HEK293 (cell line): ENCODE measurements at regions not wholly inside any gene's neighbourhood (a gene's known extent, or its start where the extent isn't known, plus 50 kb on each side); places are given as distances from the start of the nearest gene placed in this dataset.

Experiments used
- CTCF ChIP-seq: fragments of 450-650 bp; formaldehyde crosslinking; IDR thresholded peaks from 2 replicates; pipeline ENCODE4 v1.5.1; 2016; ENCODE audit warnings: missing biosample characterization, missing genetic modification characterization
- GLIS1 ChIP-seq: fragments of 450-650 bp; formaldehyde crosslinking; IDR thresholded peaks from 2 replicates; pipeline ENCODE4 v1.5.1; 2016; ENCODE audit warnings: missing biosample characterization, missing genetic modification characterization
- KLF16 ChIP-seq: fragments of 450-650 bp; formaldehyde crosslinking; IDR thresholded peaks from 2 replicates; pipeline ENCODE4 v1.5.1; 2017; ENCODE audit warnings: missing biosample characterization, missing genetic modification characterization
- OVOL3 ChIP-seq: fragments of 450-650 bp; formaldehyde crosslinking; IDR thresholded peaks from 2 replicates; pipeline ENCODE4 v1.5.1; 2016; ENCODE audit warnings: missing biosample characterization, missing genetic modification characterization
- ZNF658 ChIP-seq: fragments of 450-650 bp; formaldehyde crosslinking; IDR thresholded peaks from 2 replicates; pipeline ENCODE4; 2016; ENCODE audit warnings: missing biosample characterization, missing genetic modification characterization
- TF ChIP-seq, protein P1 (sequence below): fragments of 450-650 bp; formaldehyde crosslinking; IDR thresholded peaks from 2 replicates; pipeline ENCODE4 v1.5.1; 2016; ENCODE audit warnings: missing biosample characterization, missing genetic modification characterization

DNA sequence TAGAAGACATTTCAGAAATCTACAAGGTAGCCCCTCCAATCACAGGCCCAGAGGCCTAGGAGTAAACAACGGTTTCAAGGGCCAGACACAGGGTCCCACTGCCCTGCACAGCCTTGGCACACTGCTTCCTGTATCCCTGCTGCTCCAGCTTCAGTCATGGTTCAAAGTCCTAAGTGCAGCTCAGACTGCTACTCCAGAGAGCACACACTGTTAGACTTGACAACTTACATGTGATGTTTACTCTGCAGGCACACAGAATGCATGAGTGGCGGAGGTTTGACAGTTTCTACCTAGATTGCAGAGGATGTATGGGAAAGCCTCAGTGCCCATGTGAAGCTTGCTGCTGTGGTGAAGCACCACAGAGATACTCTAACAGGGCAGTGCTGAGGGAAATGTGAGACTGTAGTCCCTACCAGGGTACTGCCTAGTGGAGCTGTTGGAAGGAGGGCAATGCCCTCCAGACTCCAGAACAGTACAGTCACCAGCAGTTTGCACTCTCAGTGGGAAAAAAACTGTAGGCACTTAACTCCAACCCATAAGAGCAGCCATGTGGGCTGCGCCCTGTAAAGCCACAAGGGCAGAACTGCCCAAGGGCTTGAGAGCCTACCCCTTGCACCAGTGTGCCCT, 270.0 kb downstream of the ZWINT start:
- TF ChIP-seq ZNF658 (tag by site-specific recombination) (no peak), CTCF (tag by site-specific recombination) (no peak), OVOL3 (tag by site-specific recombination) (no peak), KLF16 (no peak), GLIS1 (no peak)
- TF ChIP-seq, protein P1, sequence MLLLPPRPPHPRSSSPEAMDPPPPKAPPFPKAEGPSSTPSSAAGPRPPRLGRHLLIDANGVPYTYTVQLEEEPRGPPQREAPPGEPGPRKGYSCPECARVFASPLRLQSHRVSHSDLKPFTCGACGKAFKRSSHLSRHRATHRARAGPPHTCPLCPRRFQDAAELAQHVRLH (tag by site-specific recombination), result no peak
